ENCODE measurements at regions not wholly inside any gene's neighbourhood (a gene's known extent, or its start where the extent isn't known, plus 50 kb on each side); places are given as distances from the start of the nearest gene placed in this dataset.
"Not testable (repeated sequence)": the region's sequence is repeated elsewhere in the genome, so short reads cannot be mapped to it uniquely, and the experiment has no call there.

- H3K36me3 ChIP-seq (replicated peaks in 1 of 2; ENCODE audit: control insufficient read depth in 1 of 2, insufficient read depth in 2 of 2, low read length in 2 of 2): no peaks in the 10 kb centered on the region
- Mint-ChIP-seq H3K27me3 (ENCODE audit: low read depth in 3 of 3) (no peaks in the 10 kb centered on the region), H3K36me3 (no peaks in the 10 kb centered on the region), H3K27ac (no peak overlapping the region), H3K9me3 (no peaks in the 10 kb centered on the region), H3K4me1 (no peaks in the 10 kb centered on the region), H3K4me3 (no peak overlapping the region)
- no peak for TF ChIP-seq CTCF (IDR thresholded peaks at IDR 0.05)
- no peaks in the 10 kb centered on the region for H3K9me3 ChIP-seq (replicated peaks in 1 of 2; ENCODE audit: control insufficient read depth in 1 of 2, insufficient read depth in 1 of 2, low read length in 2 of 2)
- intact Hi-C loops (cut with micrococcal nuclease): no loop called here
- H2AFZ ChIP-seq (ENCODE audit: insufficient read depth, low read depth, low read length, poor library complexity, severe bottlenecking): no peak overlapping the region
- no peak overlapping the region for H3K4me3 ChIP-seq (replicated peaks in 1 of 3; ENCODE audit: low read depth in 2 of 3, low read length in 3 of 3)
- no peaks in the 10 kb centered on the region for H3K4me1 ChIP-seq (ENCODE audit: control insufficient read depth in 1 of 2, insufficient read depth in 2 of 2, low read length in 2 of 2)
- H4K20me1 ChIP-seq (ENCODE audit: insufficient read depth, low read length): no peaks in the 10 kb centered on the region
- no CpG with 5 or more reads among the region's 4 CpGs for WGBS (ENCODE audit: insufficient coverage)
- no peak overlapping the region for H3K27ac ChIP-seq (ENCODE audit: low read depth in 1 of 2, low read length in 2 of 2)
- H3K79me2 ChIP-seq (ENCODE audit: insufficient read depth, low read length): no peaks in the 10 kb centered on the region
- no peaks in the 10 kb centered on the region for H3K27me3 ChIP-seq (ENCODE audit: control insufficient read depth in 2 of 2, insufficient read depth in 2 of 2, low read length in 2 of 2)
- no peak for DNase-seq
- no peak overlapping the region for H3K4me2 ChIP-seq (replicated peaks; ENCODE audit: extremely low read depth, low read length, poor library complexity, severe bottlenecking)
- H3K9ac ChIP-seq (ENCODE audit: insufficient read depth, low read length, poor library complexity, severe bottlenecking): no peak overlapping the region
Measured at GRCh38 chrX:147537172-147537571, 374.5 kb upstream of the FMR1 start.

DNA sequence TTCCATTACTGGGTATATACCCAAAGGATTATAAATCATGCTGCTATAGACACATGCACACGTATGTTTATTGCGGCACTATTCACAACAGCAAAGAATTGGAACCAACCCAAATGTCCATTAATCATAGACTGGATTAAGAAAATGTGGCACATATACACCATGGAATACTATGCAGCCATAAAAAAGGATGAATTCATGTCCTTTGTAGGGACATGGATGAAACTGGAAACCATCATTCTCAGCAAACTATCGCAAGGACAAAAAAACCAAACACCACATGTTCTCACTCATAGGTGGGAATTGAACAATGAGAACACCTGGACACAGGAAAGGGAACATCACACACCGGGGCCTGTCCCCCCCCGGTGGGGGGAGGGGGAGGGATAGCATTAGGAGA, 363.7 kb upstream of the FMR1 start:
- no CpG with 5 or more reads among the region's 5 CpGs for WGBS (ENCODE audit: insufficient coverage)
- H3K27ac Mint-ChIP-seq; intact Hi-C loops (cut with micrococcal nuclease); H2AFZ ChIP-seq (ENCODE audit: insufficient read depth, low read depth, low read length, poor library complexity, severe bottlenecking); H3K4me1 ChIP-seq (ENCODE audit: control insufficient read depth in 1 of 2, insufficient read depth in 2 of 2, low read length in 2 of 2); H4K20me1 ChIP-seq (ENCODE audit: insufficient read depth, low read length); H3K9me3 ChIP-seq (replicated peaks in 1 of 2; ENCODE audit: control insufficient read depth in 1 of 2, insufficient read depth in 1 of 2, low read length in 2 of 2); H3K27me3 ChIP-seq (ENCODE audit: control insufficient read depth in 2 of 2, insufficient read depth in 2 of 2, low read length in 2 of 2); H3K9ac ChIP-seq (ENCODE audit: insufficient read depth, low read length, poor library complexity, severe bottlenecking); H3K4me1 Mint-ChIP-seq; H3K27me3 Mint-ChIP-seq (ENCODE audit: low read depth in 3 of 3); H3K4me2 ChIP-seq (replicated peaks; ENCODE audit: extremely low read depth, low read length, poor library complexity, severe bottlenecking); H3K27ac ChIP-seq (ENCODE audit: low read depth in 1 of 2, low read length in 2 of 2); H3K36me3 ChIP-seq (replicated peaks in 1 of 2; ENCODE audit: control insufficient read depth in 1 of 2, insufficient read depth in 2 of 2, low read length in 2 of 2); H3K4me3 ChIP-seq (replicated peaks in 1 of 3; ENCODE audit: low read depth in 2 of 3, low read length in 3 of 3); H3K9me3 Mint-ChIP-seq; H3K79me2 ChIP-seq (ENCODE audit: insufficient read depth, low read length); H3K36me3 Mint-ChIP-seq; H3K4me3 Mint-ChIP-seq; DNase-seq: not testable (repeated sequence)

Measured in CD14-positive monocyte (primary cell).